Muscle layer of colon (tissue), 2 donors: ENCODE measurements at regions not wholly inside any gene's neighbourhood (a gene's known extent, or its start where the extent isn't known, plus 50 kb on each side); places are given as distances from the start of the nearest gene placed in this dataset.

Source experiments
- H3K27ac ChIP-seq: one replicate; pipeline ENCODE4 v1.7.0; 2013; ENCODE audit warnings: low read depth, mild to moderate bottlenecking, low read length, moderate library complexity
- H3K27me3 ChIP-seq, 2 donors: one replicate each; pipeline ENCODE4 v1.7.0; 2013; ENCODE audit warnings: low read length in 2 of 2, mild to moderate bottlenecking in 2 of 2; ENCODE audit not compliant: insufficient read depth in 2 of 2, control insufficient read depth in 1 of 2
- H3K36me3 ChIP-seq: one replicate; pipeline ENCODE4 v1.7.0; 2013; ENCODE audit warnings: mild to moderate bottlenecking, low read length; ENCODE audit not compliant: insufficient read depth
- H3K4me1 ChIP-seq: one replicate; pipeline ENCODE4 v1.7.0; 2013; ENCODE audit warnings: mild to moderate bottlenecking, low read length; ENCODE audit not compliant: insufficient read depth
- H3K4me3 ChIP-seq, 2 donors: one replicate each; pipeline ENCODE4 v1.7.0; 2013; ENCODE audit warnings: low read length in 2 of 2, low read depth in 1 of 2, mild to moderate bottlenecking in 1 of 2, moderate library complexity in 1 of 2
- H3K9ac ChIP-seq: one replicate; pipeline ENCODE4 v1.7.0; 2013; ENCODE audit warnings: low read length
- H3K9me3 ChIP-seq: one replicate; pipeline ENCODE4 v1.7.0; 2013; ENCODE audit warnings: mild to moderate bottlenecking, low read length
- donor health status: abdominal sarcoma.
- donor health status: Adenocarcinoma of cecum.

- Histone ChIP-seq H3K9ac (no peak overlapping the region), H3K4me1 (peaks cover 2% of the 10 kb centered on the region), H3K4me3 (no peak overlapping the region), H3K27ac (no peak overlapping the region), H3K27me3 (no peaks in the 10 kb centered on the region), H3K36me3 (no peaks in the 10 kb centered on the region), H3K9me3 (no peaks in the 10 kb centered on the region)
Observed at GRCh38 chr15:72965671-72966070, 86.6 kb upstream of the NEO1 start.

- H3K9me3 ChIP-seq: no peaks in the 10 kb centered on the region
- H3K36me3 ChIP-seq: no peaks in the 10 kb centered on the region
- H3K9ac ChIP-seq: no peak overlapping the region
- no peak overlapping the region for H3K4me3 ChIP-seq
- H3K27ac ChIP-seq: no peak overlapping the region
- no peaks in the 10 kb centered on the region for H3K4me1 ChIP-seq
- H3K27me3 ChIP-seq: no peaks in the 10 kb centered on the region
Observed at GRCh38 chr15:72964542-72964941, 87.7 kb upstream of the NEO1 start.

GRCh38 chr15:72964135-72964534 is 88.1 kb upstream of the NEO1 start:
- no peaks in the 10 kb centered on the region for H3K4me1 ChIP-seq
- H3K9ac ChIP-seq: no peak overlapping the region
- H3K27me3 ChIP-seq: no peaks in the 10 kb centered on the region
- no peaks in the 10 kb centered on the region for H3K36me3 ChIP-seq
- no peaks in the 10 kb centered on the region for H3K9me3 ChIP-seq
- H3K27ac ChIP-seq: no peak overlapping the region
- no peak overlapping the region for H3K4me3 ChIP-seq

- no peak overlapping the region for H3K9ac ChIP-seq
- H3K27me3 ChIP-seq: no peaks in the 10 kb centered on the region
- H3K27ac ChIP-seq: no peak overlapping the region
Observed at GRCh38 chr15:72962054-72962702, 90.1 kb upstream of the NEO1 start.

GRCh38 chr15:72961346-72961745 is 90.9 kb upstream of the NEO1 start:
- Histone ChIP-seq H3K9me3 (no peaks in the 10 kb centered on the region), H3K9ac (no peak overlapping the region), H3K4me3 (no peak overlapping the region), H3K36me3 (no peaks in the 10 kb centered on the region), H3K27me3 (no peaks in the 10 kb centered on the region), H3K4me1 (no peaks in the 10 kb centered on the region), H3K27ac (no peak overlapping the region)

More at GRCh38 chr15:72962054-72962702, 90.1 kb upstream of the NEO1 start:
- H3K36me3 ChIP-seq: no peaks in the 10 kb centered on the region
- H3K4me3 ChIP-seq: no peak overlapping the region
- no peaks in the 10 kb centered on the region for H3K9me3 ChIP-seq
- H3K4me1 ChIP-seq: no peaks in the 10 kb centered on the region

- Histone ChIP-seq H3K36me3 (no peaks in the 10 kb centered on the region), H3K9ac (no peak overlapping the region), H3K4me3 (no peak overlapping the region), H3K9me3 (no peaks in the 10 kb centered on the region), H3K27ac (no peak overlapping the region), H3K4me1 (no peaks in the 10 kb centered on the region), H3K27me3 (no peaks in the 10 kb centered on the region)
Observed at GRCh38 chr15:72958634-72959033, 93.6 kb upstream of the NEO1 start.

- Histone ChIP-seq H3K27ac (no peak overlapping the region), H3K36me3 (no peaks in the 10 kb centered on the region), H3K4me3 (no peak overlapping the region)
Observed at GRCh38 chr15:72953306-72953705, 99.0 kb upstream of the NEO1 start.

GRCh38 chr15:72952151-72952550 is 100.1 kb upstream of the NEO1 start:
- Histone ChIP-seq H3K36me3 (no peaks in the 10 kb centered on the region), H3K9me3 (no peaks in the 10 kb centered on the region), H3K27ac (no peak overlapping the region), H3K27me3 (no peaks in the 10 kb centered on the region), H3K4me1 (no peaks in the 10 kb centered on the region), H3K9ac (no peak overlapping the region), H3K4me3 (no peak overlapping the region)

More at GRCh38 chr15:72953306-72953705, 99.0 kb upstream of the NEO1 start:
- no peaks in the 10 kb centered on the region for H3K27me3 ChIP-seq
- H3K9ac ChIP-seq: no peak overlapping the region
- H3K9me3 ChIP-seq: no peaks in the 10 kb centered on the region
- no peaks in the 10 kb centered on the region for H3K4me1 ChIP-seq

GRCh38 chr15:72948662-72949061 is 103.6 kb upstream of the NEO1 start:
- no peaks in the 10 kb centered on the region for H3K9me3 ChIP-seq
- no peak overlapping the region for H3K4me3 ChIP-seq
- no peaks in the 10 kb centered on the region for H3K27me3 ChIP-seq
- no peaks in the 10 kb centered on the region for H3K36me3 ChIP-seq
- no peak overlapping the region for H3K27ac ChIP-seq
- H3K4me1 ChIP-seq: no peaks in the 10 kb centered on the region
- H3K9ac ChIP-seq: no peak overlapping the region

- H3K9me3 ChIP-seq: no peaks in the 10 kb centered on the region
- H3K27me3 ChIP-seq: no peaks in the 10 kb centered on the region
- no peak overlapping the region for H3K27ac ChIP-seq
- H3K4me1 ChIP-seq: no peaks in the 10 kb centered on the region
- no peak overlapping the region for H3K9ac ChIP-seq
- H3K4me3 ChIP-seq: no peak overlapping the region
- H3K36me3 ChIP-seq: no peaks in the 10 kb centered on the region
Observed at GRCh38 chr15:72947709-72948108, 104.6 kb upstream of the NEO1 start.

- Histone ChIP-seq H3K4me3 (no peak overlapping the region), H3K9me3 (no peaks in the 10 kb centered on the region), H3K9ac (no peak overlapping the region), H3K27me3 (no peaks in the 10 kb centered on the region), H3K27ac (no peak overlapping the region), H3K36me3 (no peaks in the 10 kb centered on the region), H3K4me1 (no peaks in the 10 kb centered on the region)
Observed at GRCh38 chr15:72944565-72944964, 107.7 kb upstream of the NEO1 start.

- no peak overlapping the region for H3K9ac ChIP-seq
- H3K4me1 ChIP-seq: no peaks in the 10 kb centered on the region
- no peak overlapping the region for H3K4me3 ChIP-seq
- H3K27me3 ChIP-seq: no peaks in the 10 kb centered on the region
- H3K9me3 ChIP-seq: no peaks in the 10 kb centered on the region
- H3K27ac ChIP-seq: no peak overlapping the region
- H3K36me3 ChIP-seq: no peaks in the 10 kb centered on the region
Observed at GRCh38 chr15:72940229-72940622, 112.0 kb upstream of the NEO1 start.
